Rectal smooth muscle tissue (tissue), 1 donor: ENCODE measurements at regions not wholly inside any gene's neighbourhood (a gene's known extent, or its start where the extent isn't known, plus 50 kb on each side); places are given as distances from the start of the nearest gene placed in this dataset.

Experiments used
- H3K27ac ChIP-seq: one replicate; pipeline ENCODE4 v1.7.0; 2013; ENCODE audit warnings: low read depth, low read length, inconsistent platforms
- H3K27me3 ChIP-seq: one replicate; pipeline ENCODE4 v1.7.0; 2013; ENCODE audit warnings: low read length; ENCODE audit not compliant: control insufficient read depth, insufficient read depth
- H3K36me3 ChIP-seq: one replicate; pipeline ENCODE4 v1.7.0; 2013; ENCODE audit warnings: low read length; ENCODE audit not compliant: control insufficient read depth, insufficient read depth
- H3K4me1 ChIP-seq: one replicate; pipeline ENCODE4 v1.7.0; 2013; ENCODE audit warnings: low read length; ENCODE audit not compliant: control insufficient read depth, insufficient read depth
- H3K4me3 ChIP-seq: one replicate; pipeline ENCODE4 v1.7.0; 2013; ENCODE audit warnings: low read length
- H3K9ac ChIP-seq: one replicate; pipeline ENCODE4 v1.7.0; 2013; ENCODE audit warnings: low read length

GRCh38 chr7:18235819-18236218 is 208.2 kb upstream of the PRPS1L1 start:
- Histone ChIP-seq H3K9ac (no peak overlapping the region), H3K36me3 (no peaks in the 10 kb centered on the region), H3K27me3 (no peaks in the 10 kb centered on the region), H3K4me1 (peaks cover 2% of the 10 kb centered on the region), H3K4me3 (no peak overlapping the region), H3K27ac (no peak overlapping the region)

- H3K27ac ChIP-seq: no peak overlapping the region
- H3K4me3 ChIP-seq: no peak overlapping the region
- H3K27me3 ChIP-seq: no peaks in the 10 kb centered on the region
- H3K9ac ChIP-seq: no peak overlapping the region
- peaks cover 2% of the 10 kb centered on the region for H3K4me1 ChIP-seq
- no peaks in the 10 kb centered on the region for H3K36me3 ChIP-seq
Measured at GRCh38 chr7:18239212-18239611, 211.6 kb upstream of the PRPS1L1 start.

GRCh38 chr7:18241543-18242231 is 214.0 kb upstream of the PRPS1L1 start:
- H3K36me3 ChIP-seq: no peaks in the 10 kb centered on the region
- H3K4me1 ChIP-seq: peaks cover 2% of the 10 kb centered on the region
- no peak overlapping the region for H3K4me3 ChIP-seq
- H3K27me3 ChIP-seq: no peaks in the 10 kb centered on the region
- no peak overlapping the region for H3K9ac ChIP-seq
- no peak overlapping the region for H3K27ac ChIP-seq

- no peak overlapping the region for H3K27ac ChIP-seq
- H3K4me1 ChIP-seq: peaks cover 2% of the 10 kb centered on the region
- no peak overlapping the region for H3K4me3 ChIP-seq
- no peak overlapping the region for H3K9ac ChIP-seq
- no peaks in the 10 kb centered on the region for H3K36me3 ChIP-seq
- no peaks in the 10 kb centered on the region for H3K27me3 ChIP-seq
Measured at GRCh38 chr7:18243731-18244130, 216.1 kb upstream of the PRPS1L1 start.

- H3K36me3 ChIP-seq: no peaks in the 10 kb centered on the region
- H3K4me3 ChIP-seq: no peak overlapping the region
- H3K27ac ChIP-seq: no peak overlapping the region
- no peaks in the 10 kb centered on the region for H3K4me1 ChIP-seq
- H3K9ac ChIP-seq: no peak overlapping the region
- no peaks in the 10 kb centered on the region for H3K27me3 ChIP-seq
Measured at GRCh38 chr7:18250133-18250532, 222.5 kb upstream of the PRPS1L1 start.

- Histone ChIP-seq H3K4me3 (no peak overlapping the region), H3K9ac (no peak overlapping the region), H3K27ac (no peak overlapping the region), H3K4me1 (no peaks in the 10 kb centered on the region), H3K27me3 (no peaks in the 10 kb centered on the region), H3K36me3 (no peaks in the 10 kb centered on the region)
Measured at GRCh38 chr7:18257711-18258110, 230.1 kb upstream of the PRPS1L1 start.

- Histone ChIP-seq H3K27me3 (no peaks in the 10 kb centered on the region), H3K9ac (no peak overlapping the region), H3K27ac (no peak overlapping the region), H3K36me3 (no peaks in the 10 kb centered on the region), H3K4me3 (no peak overlapping the region), H3K4me1 (no peaks in the 10 kb centered on the region)
Measured at GRCh38 chr7:18262058-18262457, 233.5 kb upstream of the HDAC9 start.

GRCh38 chr7:18265611-18266281 is 229.8 kb upstream of the HDAC9 start:
- no peak overlapping the region for H3K4me3 ChIP-seq
- no peaks in the 10 kb centered on the region for H3K36me3 ChIP-seq
- H3K27me3 ChIP-seq: no peaks in the 10 kb centered on the region
- no peak overlapping the region for H3K9ac ChIP-seq
- H3K4me1 ChIP-seq: no peaks in the 10 kb centered on the region
- no peak overlapping the region for H3K27ac ChIP-seq

- Histone ChIP-seq H3K27me3 (no peaks in the 10 kb centered on the region), H3K36me3 (no peaks in the 10 kb centered on the region), H3K4me1 (no peaks in the 10 kb centered on the region), H3K27ac (no peak overlapping the region), H3K9ac (no peak overlapping the region), H3K4me3 (no peak overlapping the region)
Measured at GRCh38 chr7:18268571-18268970, 227.0 kb upstream of the HDAC9 start.

- peaks cover 3% of the 10 kb centered on the region for H3K4me1 ChIP-seq
- no peak overlapping the region for H3K27ac ChIP-seq
- no peaks in the 10 kb centered on the region for H3K36me3 ChIP-seq
- no peak overlapping the region for H3K9ac ChIP-seq
- no peak overlapping the region for H3K4me3 ChIP-seq
- H3K27me3 ChIP-seq: no peaks in the 10 kb centered on the region
Measured at GRCh38 chr7:18276380-18276779, 219.2 kb upstream of the HDAC9 start.

GRCh38 chr7:18278316-18278715 is 217.2 kb upstream of the HDAC9 start:
- Histone ChIP-seq H3K27ac (no peak overlapping the region), H3K4me1 (peaks cover 3% of the 10 kb centered on the region), H3K4me3 (no peak overlapping the region), H3K36me3 (no peaks in the 10 kb centered on the region), H3K9ac (no peak overlapping the region), H3K27me3 (no peaks in the 10 kb centered on the region)

- H3K36me3 ChIP-seq: no peaks in the 10 kb centered on the region
- peaks cover under 1% of the 10 kb centered on the region for H3K4me1 ChIP-seq
- no peaks in the 10 kb centered on the region for H3K27me3 ChIP-seq
- no peak overlapping the region for H3K4me3 ChIP-seq
- no peak overlapping the region for H3K9ac ChIP-seq
- no peak overlapping the region for H3K27ac ChIP-seq
Measured at GRCh38 chr7:18283045-18283444, 212.5 kb upstream of the HDAC9 start.

GRCh38 chr7:18287482-18287881 is 208.1 kb upstream of the HDAC9 start:
- H3K36me3 ChIP-seq: no peaks in the 10 kb centered on the region
- no peak overlapping the region for H3K9ac ChIP-seq
- no peaks in the 10 kb centered on the region for H3K4me1 ChIP-seq
- no peaks in the 10 kb centered on the region for H3K27me3 ChIP-seq
- no peak overlapping the region for H3K4me3 ChIP-seq
- no peak overlapping the region for H3K27ac ChIP-seq
